WTC11 (cell line): ENCODE measurements at regions not wholly inside any gene's neighbourhood (a gene's known extent, or its start where the extent isn't known, plus 50 kb on each side); places are given as distances from the start of the nearest gene placed in this dataset.

Source experiments
- ATAC-seq: fragments of 200-7000 bp; cut with Tn5 transposase; 2 replicates; pipeline ENCODE4 v1.10.0; 2021; ENCODE audit warnings: mild to moderate bottlenecking, moderate library complexity
- CTCF ChIA-PET: fragments of 300-600 bp; sonication (Branson Sonifier 250); formaldehyde crosslinking; loops from one replicate; lab custom pipeline; 2021; ENCODE audit warnings: antibody characterized with exemption; lab: Charles Lee
- POLR2A ChIA-PET: fragments of 350-600 bp; sonication (Branson Sonifier 250); formaldehyde crosslinking; loops from one replicate; lab custom pipeline; 2021; ENCODE audit warnings: antibody characterized with exemption; lab: Charles Lee
- DNase-seq: peaks from one replicate; pipeline ENCODE4 v3.0.0; 2021; ENCODE audit warnings: low spot score
- H3K27ac Mint-ChIP-seq: 2 replicates; pipeline ENCODE4 v1.8.0; 2021; ENCODE audit warnings: mixed read lengths
- H3K27me3 Mint-ChIP-seq: 2 replicates; pipeline ENCODE4 v1.8.0; 2021; ENCODE audit warnings: low read depth, mild to moderate bottlenecking, moderate library complexity, mixed read lengths
- H3K36me3 Mint-ChIP-seq: 2 replicates; pipeline ENCODE4 v1.8.0; 2021; ENCODE audit warnings: mixed read lengths
- H3K4me1 Mint-ChIP-seq: 2 replicates; pipeline ENCODE4 v1.8.0; 2022; ENCODE audit warnings: mixed read lengths
- H3K4me3 Mint-ChIP-seq: 2 replicates; pipeline ENCODE4 v1.8.0; 2021; ENCODE audit warnings: mild to moderate bottlenecking, moderate library complexity, mixed read lengths
- H3K9me3 Mint-ChIP-seq: 2 replicates; pipeline ENCODE4 v1.8.0; 2021; ENCODE audit warnings: mixed read lengths
- CREB1 ChIP-seq: sonication (generic); formaldehyde crosslinking; IDR thresholded peaks from 2 replicates; pipeline ENCODE4 v1.8.0; 2023; ENCODE audit warnings: mild to moderate bottlenecking, missing genetic modification reagents
- CREM ChIP-seq: sonication (generic); formaldehyde crosslinking; IDR thresholded peaks from 2 replicates; pipeline ENCODE4 v1.8.1; 2022; ENCODE audit warnings: mild to moderate bottlenecking, missing genetic modification reagents, moderate library complexity
- GRHL2 ChIP-seq: fragments of 250-450 bp; sonication (Bioruptor Pico); IDR thresholded peaks from 2 replicates; pipeline ENCODE4 v1.8.0; 2022; ENCODE audit warnings: mild to moderate bottlenecking, moderate library complexity; ENCODE audit not compliant: insufficient replicate concordance, severe bottlenecking
- JAZF1 ChIP-seq: fragments of 250-450 bp; sonication (Bioruptor Pico); IDR thresholded peaks from 2 replicates; pipeline ENCODE4 v1.9.0; 2021; ENCODE audit warnings: moderate library complexity, mild to moderate bottlenecking, inconsistent platforms
- KAT7 ChIP-seq: sonication (generic); formaldehyde crosslinking; IDR thresholded peaks from 2 replicates; pipeline ENCODE4 v1.8.1; 2023; ENCODE audit warnings: missing genetic modification reagents, mild to moderate bottlenecking, borderline replicate concordance
- NR2C2 ChIP-seq: sonication (generic); formaldehyde crosslinking; IDR thresholded peaks from 2 replicates; pipeline ENCODE4 v1.8.0; 2022; ENCODE audit warnings: mild to moderate bottlenecking, missing genetic modification reagents
- PRRX2 ChIP-seq: fragments of 250-450 bp; sonication (Bioruptor Pico); IDR thresholded peaks from 2 replicates; pipeline ENCODE4 v1.8.0; 2021; ENCODE audit warnings: mild to moderate bottlenecking
- TEAD1 ChIP-seq: sonication (generic); formaldehyde crosslinking; IDR thresholded peaks from 2 replicates; pipeline ENCODE4 v1.8.0; 2022; ENCODE audit warnings: mild to moderate bottlenecking, missing genetic modification reagents
- ZNF121 ChIP-seq: sonication (generic); formaldehyde crosslinking; IDR thresholded peaks from 2 replicates; pipeline ENCODE4 v1.8.0; 2023; ENCODE audit warnings: missing genetic modification reagents
- ZNF263 ChIP-seq: sonication (generic); formaldehyde crosslinking; IDR thresholded peaks from 2 replicates; pipeline ENCODE4 v1.8.1; 2022; ENCODE audit warnings: low read depth, mild to moderate bottlenecking, moderate library complexity, missing genetic modification reagents
- ZNF416 ChIP-seq: fragments of 250-450 bp; sonication (Bioruptor Pico); IDR thresholded peaks from 2 replicates; pipeline ENCODE4 v1.9.0; 2021; ENCODE audit warnings: mild to moderate bottlenecking, inconsistent platforms
- ZNF423 ChIP-seq: fragments of 250-450 bp; sonication (Bioruptor Pico); IDR thresholded peaks from 2 replicates; pipeline ENCODE4 v2.1.2; 2022; ENCODE audit warnings: mild to moderate bottlenecking, moderate library complexity
- ZNF671 ChIP-seq: fragments of 250-450 bp; sonication (Bioruptor Pico); IDR thresholded peaks from 2 replicates; pipeline ENCODE4 v1.8.0; 2021; ENCODE audit warnings: mild to moderate bottlenecking
- TF ChIP-seq, protein P1 (sequence below): sonication (generic); formaldehyde crosslinking; IDR thresholded peaks from 2 replicates; pipeline ENCODE4 v1.8.1; 2023; ENCODE audit warnings: mild to moderate bottlenecking, missing genetic modification reagents, moderate library complexity
- TF ChIP-seq, protein P2 (sequence below): sonication (generic); formaldehyde crosslinking; IDR thresholded peaks from 2 replicates; pipeline ENCODE4 v1.8.0; 2022; ENCODE audit warnings: mild to moderate bottlenecking, missing genetic modification reagents
- TF ChIP-seq, protein P3 (sequence below): sonication (generic); formaldehyde crosslinking; IDR thresholded peaks from 2 replicates; pipeline ENCODE4 v1.8.1; 2023; ENCODE audit warnings: mild to moderate bottlenecking, missing genetic modification reagents, borderline replicate concordance
- TF ChIP-seq, protein P4 (sequence below): sonication (generic); formaldehyde crosslinking; conservative IDR thresholded peaks from 2 replicates; pipeline ENCODE4 v1.8.1; 2022; ENCODE audit warnings: mild to moderate bottlenecking, missing genetic modification reagents
- TF ChIP-seq, protein P5 (sequence below): fragments of 250-450 bp; sonication (Bioruptor Pico); IDR thresholded peaks from 2 replicates; pipeline ENCODE4 v2.1.2; 2022; ENCODE audit warnings: mild to moderate bottlenecking, moderate library complexity
- TF ChIP-seq, protein P6 (sequence below): sonication (generic); formaldehyde crosslinking; IDR thresholded peaks from 2 replicates; pipeline ENCODE4 v1.8.1; 2022; ENCODE audit warnings: low read depth, missing genetic modification reagents, borderline replicate concordance
- TF ChIP-seq, protein P7 (sequence below): fragments of 250-450 bp; sonication (Bioruptor Pico); IDR thresholded peaks from 2 replicates; pipeline ENCODE4 v1.9.0; 2021; ENCODE audit warnings: mild to moderate bottlenecking

DNA sequence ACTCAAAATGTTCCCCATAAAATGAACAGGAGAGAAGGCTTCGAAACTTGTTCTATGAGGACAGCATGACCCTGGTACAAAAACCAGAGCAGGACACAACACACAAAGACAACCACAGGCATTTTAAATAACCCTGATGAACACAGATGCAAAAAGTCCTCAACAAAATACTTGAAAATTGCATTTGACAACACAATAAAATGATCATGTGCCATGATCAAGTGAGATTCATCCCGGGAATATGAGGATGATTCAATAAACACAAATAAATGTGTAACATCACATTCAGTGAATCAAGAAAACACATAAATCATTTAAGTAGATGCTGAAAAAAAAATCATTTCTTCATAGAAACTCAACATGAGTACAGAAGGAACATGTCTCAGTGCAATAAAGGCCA, 208.4 kb upstream of the WSB1 start:
- H3K36me3 Mint-ChIP-seq, result peaks cover 71% of the 10 kb centered on the region
- H3K4me3 Mint-ChIP-seq, result no peak overlapping the region
- ChIA-PET CTCF (no interaction called here), POLR2A (no interaction called here)
- no peaks in the 10 kb centered on the region for H3K4me1 Mint-ChIP-seq
- TF ChIP-seq, protein P1, sequence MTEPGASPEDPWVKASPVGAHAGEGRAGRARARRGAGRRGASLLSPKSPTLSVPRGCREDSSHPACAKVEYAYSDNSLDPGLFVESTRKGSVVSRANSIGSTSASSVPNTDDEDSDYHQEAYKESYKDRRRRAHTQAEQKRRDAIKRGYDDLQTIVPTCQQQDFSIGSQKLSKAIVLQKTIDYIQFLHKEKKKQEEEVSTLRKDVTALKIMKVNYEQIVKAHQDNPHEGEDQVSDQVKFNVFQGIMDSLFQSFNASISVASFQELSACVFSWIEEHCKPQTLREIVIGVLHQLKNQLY (CRISPR knock-in tag), result no peak
- no peak for TF ChIP-seq ZNF423 (CRISPR knock-in tag)
- TF ChIP-seq PRRX2 (CRISPR knock-in tag), result no peak
- no peak for TF ChIP-seq CREM
- TF ChIP-seq, protein P2, sequence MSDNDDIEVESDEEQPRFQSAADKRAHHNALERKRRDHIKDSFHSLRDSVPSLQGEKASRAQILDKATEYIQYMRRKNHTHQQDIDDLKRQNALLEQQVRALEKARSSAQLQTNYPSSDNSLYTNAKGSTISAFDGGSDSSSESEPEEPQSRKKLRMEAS, result no peak
- no peak for TF ChIP-seq ZNF416 (CRISPR knock-in tag)
- TF ChIP-seq GRHL2 (CRISPR knock-in tag), result no peak
- TF ChIP-seq JAZF1 (CRISPR knock-in tag), result no peak
- no peak for TF ChIP-seq KAT7 (CRISPR knock-in tag)
- TF ChIP-seq TEAD1 (CRISPR knock-in tag), result no peak
- TF ChIP-seq ZNF263, result no peak
- TF ChIP-seq ZNF671 (CRISPR knock-in tag), result no peak
- TF ChIP-seq, protein P3, sequence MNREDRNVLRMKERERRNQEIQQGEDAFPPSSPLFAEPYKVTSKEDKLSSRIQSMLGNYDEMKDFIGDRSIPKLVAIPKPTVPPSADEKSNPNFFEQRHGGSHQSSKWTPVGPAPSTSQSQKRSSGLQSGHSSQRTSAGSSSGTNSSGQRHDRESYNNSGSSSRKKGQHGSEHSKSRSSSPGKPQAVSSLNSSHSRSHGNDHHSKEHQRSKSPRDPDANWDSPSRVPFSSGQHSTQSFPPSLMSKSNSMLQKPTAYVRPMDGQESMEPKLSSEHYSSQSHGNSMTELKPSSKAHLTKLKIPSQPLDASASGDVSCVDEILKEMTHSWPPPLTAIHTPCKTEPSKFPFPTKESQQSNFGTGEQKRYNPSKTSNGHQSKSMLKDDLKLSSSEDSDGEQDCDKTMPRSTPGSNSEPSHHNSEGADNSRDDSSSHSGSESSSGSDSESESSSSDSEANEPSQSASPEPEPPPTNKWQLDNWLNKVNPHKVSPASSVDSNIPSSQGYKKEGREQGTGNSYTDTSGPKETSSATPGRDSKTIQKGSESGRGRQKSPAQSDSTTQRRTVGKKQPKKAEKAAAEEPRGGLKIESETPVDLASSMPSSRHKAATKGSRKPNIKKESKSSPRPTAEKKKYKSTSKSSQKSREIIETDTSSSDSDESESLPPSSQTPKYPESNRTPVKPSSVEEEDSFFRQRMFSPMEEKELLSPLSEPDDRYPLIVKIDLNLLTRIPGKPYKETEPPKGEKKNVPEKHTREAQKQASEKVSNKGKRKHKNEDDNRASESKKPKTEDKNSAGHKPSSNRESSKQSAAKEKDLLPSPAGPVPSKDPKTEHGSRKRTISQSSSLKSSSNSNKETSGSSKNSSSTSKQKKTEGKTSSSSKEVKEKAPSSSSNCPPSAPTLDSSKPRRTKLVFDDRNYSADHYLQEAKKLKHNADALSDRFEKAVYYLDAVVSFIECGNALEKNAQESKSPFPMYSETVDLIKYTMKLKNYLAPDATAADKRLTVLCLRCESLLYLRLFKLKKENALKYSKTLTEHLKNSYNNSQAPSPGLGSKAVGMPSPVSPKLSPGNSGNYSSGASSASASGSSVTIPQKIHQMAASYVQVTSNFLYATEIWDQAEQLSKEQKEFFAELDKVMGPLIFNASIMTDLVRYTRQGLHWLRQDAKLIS (CRISPR knock-in tag), result no peak
- TF ChIP-seq ZNF121 (CRISPR knock-in tag), result no peak
- TF ChIP-seq, protein P4, sequence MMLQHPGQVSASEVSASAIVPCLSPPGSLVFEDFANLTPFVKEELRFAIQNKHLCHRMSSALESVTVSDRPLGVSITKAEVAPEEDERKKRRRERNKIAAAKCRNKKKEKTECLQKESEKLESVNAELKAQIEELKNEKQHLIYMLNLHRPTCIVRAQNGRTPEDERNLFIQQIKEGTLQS, result no peak
- TF ChIP-seq, protein P5, sequence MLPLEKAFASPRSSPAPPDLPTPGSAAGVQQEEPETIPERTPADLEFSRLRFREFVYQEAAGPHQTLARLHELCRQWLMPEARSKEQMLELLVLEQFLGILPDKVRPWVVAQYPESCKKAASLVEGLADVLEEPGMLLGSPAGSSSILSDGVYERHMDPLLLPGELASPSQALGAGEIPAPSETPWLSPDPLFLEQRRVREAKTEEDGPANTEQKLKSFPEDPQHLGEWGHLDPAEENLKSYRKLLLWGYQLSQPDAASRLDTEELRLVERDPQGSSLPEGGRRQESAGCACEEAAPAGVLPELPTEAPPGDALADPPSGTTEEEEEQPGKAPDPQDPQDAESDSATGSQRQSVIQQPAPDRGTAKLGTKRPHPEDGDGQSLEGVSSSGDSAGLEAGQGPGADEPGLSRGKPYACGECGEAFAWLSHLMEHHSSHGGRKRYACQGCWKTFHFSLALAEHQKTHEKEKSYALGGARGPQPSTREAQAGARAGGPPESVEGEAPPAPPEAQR (CRISPR knock-in tag), result no peak
- TF ChIP-seq CREB1 (CRISPR knock-in tag), result no peak
- TF ChIP-seq NR2C2 (CRISPR knock-in tag), result no peak
- TF ChIP-seq, protein P6, sequence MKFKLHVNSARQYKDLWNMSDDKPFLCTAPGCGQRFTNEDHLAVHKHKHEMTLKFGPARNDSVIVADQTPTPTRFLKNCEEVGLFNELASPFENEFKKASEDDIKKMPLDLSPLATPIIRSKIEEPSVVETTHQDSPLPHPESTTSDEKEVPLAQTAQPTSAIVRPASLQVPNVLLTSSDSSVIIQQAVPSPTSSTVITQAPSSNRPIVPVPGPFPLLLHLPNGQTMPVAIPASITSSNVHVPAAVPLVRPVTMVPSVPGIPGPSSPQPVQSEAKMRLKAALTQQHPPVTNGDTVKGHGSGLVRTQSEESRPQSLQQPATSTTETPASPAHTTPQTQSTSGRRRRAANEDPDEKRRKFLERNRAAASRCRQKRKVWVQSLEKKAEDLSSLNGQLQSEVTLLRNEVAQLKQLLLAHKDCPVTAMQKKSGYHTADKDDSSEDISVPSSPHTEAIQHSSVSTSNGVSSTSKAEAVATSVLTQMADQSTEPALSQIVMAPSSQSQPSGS (CRISPR knock-in tag), result no peak
- TF ChIP-seq, protein P7, sequence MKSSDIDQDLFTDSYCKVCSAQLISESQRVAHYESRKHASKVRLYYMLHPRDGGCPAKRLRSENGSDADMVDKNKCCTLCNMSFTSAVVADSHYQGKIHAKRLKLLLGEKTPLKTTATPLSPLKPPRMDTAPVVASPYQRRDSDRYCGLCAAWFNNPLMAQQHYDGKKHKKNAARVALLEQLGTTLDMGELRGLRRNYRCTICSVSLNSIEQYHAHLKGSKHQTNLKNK (CRISPR knock-in tag), result no peak
- no peak overlapping the region for H3K27ac Mint-ChIP-seq
- DNase-seq, result no peak
- peaks cover 10% of the 10 kb centered on the region for H3K27me3 Mint-ChIP-seq
- no peak for ATAC-seq
- H3K9me3 Mint-ChIP-seq, result peaks cover 84% of the 10 kb centered on the region
